ENCODE measurements at regions not wholly inside any gene's neighbourhood (a gene's known extent, or its start where the extent isn't known, plus 50 kb on each side); places are given as distances from the start of the nearest gene placed in this dataset.

GRCh38 chr7:3207387-3207902 is 93.6 kb upstream of the SDK1 start:
- Histone ChIP-seq H3K9me1 (ENCODE audit: insufficient read depth, low read length) (no peaks in the 10 kb centered on the region), H3K36me3 (ENCODE audit: control insufficient read depth, insufficient read depth, low read length) (no peaks in the 10 kb centered on the region), H2AK5ac (ENCODE audit: low read depth, low read length) (no peak overlapping the region), H3K4ac (ENCODE audit: low read depth, low read length) (no peak overlapping the region), H3K9ac (ENCODE audit: low read depth, low read length) (no peak overlapping the region), H3K27ac (ENCODE audit: insufficient read depth, low read length) (no peak overlapping the region), H3K56ac (ENCODE audit: extremely low read depth, insufficient read depth, low read length) (no peak overlapping the region), H4K91ac (ENCODE audit: insufficient read depth, low read depth, low read length) (no peak overlapping the region), H3K14ac (replicated peaks; ENCODE audit: low read depth, low read length) (no peak overlapping the region), H4K5ac (ENCODE audit: low read depth, low read length) (no peak overlapping the region), H3K23ac (ENCODE audit: low read depth, low read length) (no peak overlapping the region), H3K27me3 (ENCODE audit: control insufficient read depth, insufficient read depth, low read length) (no peaks in the 10 kb centered on the region; the same call in 1 of the 2 replicates), H3K4me2 (ENCODE audit: low read depth, low read length) (no peak overlapping the region), H3K9me3 (ENCODE audit: control insufficient read depth, insufficient read depth, low read length) (no peaks in the 10 kb centered on the region), H3K18ac (ENCODE audit: low read depth, low read length) (no peak overlapping the region), H2BK20ac (ENCODE audit: low read depth, low read length) (no peak overlapping the region), H3K79me1 (ENCODE audit: low read depth in 1 of 2, low read length in 2 of 2) (no peaks in the 10 kb centered on the region), H2BK15ac (ENCODE audit: low read depth, low read length) (no peak overlapping the region), H3K4me3 (ENCODE audit: insufficient read depth, low read depth, low read length) (no peak overlapping the region), H2BK5ac (ENCODE audit: low read depth, low read length, poor library complexity, severe bottlenecking) (no peak overlapping the region), H3K4me1 (ENCODE audit: control insufficient read depth, insufficient read depth, low read length) (no peaks in the 10 kb centered on the region), H2AK9ac (replicated peaks; ENCODE audit: low read depth, low read length, poor library complexity) (no peak overlapping the region), H4K20me1 (ENCODE audit: insufficient read depth, low read length) (no peaks in the 10 kb centered on the region), H2BK120ac (ENCODE audit: low read depth, low read length) (no peak overlapping the region), H2AFZ (replicated peaks; ENCODE audit: low read length, poor library complexity) (no peak overlapping the region), H4K8ac (ENCODE audit: low read depth in 2 of 2, low read length in 2 of 2) (no peak overlapping the region)
- intact Hi-C loops (cut with micrococcal nuclease) (no loop called here), dilution Hi-C loops (cut with HindIII; ENCODE audit: low sequenced_read_pairs, unreplicated experiment) (no loop called here), in situ Hi-C loops (cut with MboI; ENCODE audit: low sequenced_read_pairs) (no loop called here)
- WGBS, 2 experiments (ENCODE audit: extremely low coverage in 2 of 2, insufficient read length in 1 of 2), result 30% methylated on average over 5 of the region's 11 CpGs; no CpG with 5 or more reads in 1 of the 2 experiments
- POLR2A ChIA-PET (ENCODE audit: unreplicated experiment), result no interaction called here
- DNase-seq, result no peak
- BruUV-seq (replicated peaks), result no TSS peak
- TF ChIP-seq RAD21 (IDR thresholded peaks at IDR 0.05; ENCODE audit: low read length) (no peak), ELK1 (IDR thresholded peaks at IDR 0.05; ENCODE audit: borderline replicate concordance, low read depth, low read length) (no peak), USF2 (IDR thresholded peaks at IDR 0.05; ENCODE audit: low read depth, low read length) (no peak), SMC3 (IDR thresholded peaks at IDR 0.05; ENCODE audit: low read depth, low read length) (no peak), RFX5 (IDR thresholded peaks at IDR 0.05; ENCODE audit: low read depth, low read length) (no peak), POLR2A (IDR thresholded peaks at IDR 0.05; ENCODE audit: low read depth, low read length) (no peak), CHD1 (IDR thresholded peaks at IDR 0.05; ENCODE audit: low read depth, low read length) (no peak), FOS (IDR thresholded peaks at IDR 0.05; ENCODE audit: low read depth, low read length) (no peak), NFE2L2 (IDR thresholded peaks at IDR 0.05; ENCODE audit: low read depth, low read length) (no peak), CTCF (conservative IDR thresholded peaks at IDR 0.05; ENCODE audit: low read depth, low read length) (no peak), RCOR1 (IDR thresholded peaks at IDR 0.05; ENCODE audit: insufficient replicate concordance, low read length) (no peak), CEBPB (IDR thresholded peaks at IDR 0.05; ENCODE audit: low read depth, low read length) (no peak)
- CTCF ChIA-PET, result no interaction called here
- ATAC-seq (ENCODE audit: low read depth), result no peak
